ENCODE measurements at regions not wholly inside any gene's neighbourhood (a gene's known extent, or its start where the extent isn't known, plus 50 kb on each side); places are given as distances from the start of the nearest gene placed in this dataset.

DNA sequence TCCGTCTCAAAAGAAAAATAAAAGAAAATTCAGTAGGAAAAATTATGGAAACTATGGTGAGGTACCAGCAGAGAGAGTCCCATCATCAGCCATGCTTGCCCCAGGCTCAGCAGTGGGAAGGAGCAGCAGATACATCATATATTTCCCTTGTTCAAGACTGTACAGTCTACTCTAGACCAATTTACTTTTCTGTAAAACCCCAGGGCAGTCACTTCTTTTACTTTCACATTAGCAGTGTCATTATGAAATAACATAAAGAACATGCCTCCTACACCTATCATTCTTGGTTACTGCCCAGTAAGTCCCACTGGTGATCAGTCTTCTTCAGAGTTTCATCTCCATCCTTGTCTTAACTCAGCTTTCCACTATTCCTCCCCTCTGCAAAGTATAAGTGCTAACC, 1145.0 kb downstream of the MAT2B start:
- DNase-seq: no peak

DNA sequence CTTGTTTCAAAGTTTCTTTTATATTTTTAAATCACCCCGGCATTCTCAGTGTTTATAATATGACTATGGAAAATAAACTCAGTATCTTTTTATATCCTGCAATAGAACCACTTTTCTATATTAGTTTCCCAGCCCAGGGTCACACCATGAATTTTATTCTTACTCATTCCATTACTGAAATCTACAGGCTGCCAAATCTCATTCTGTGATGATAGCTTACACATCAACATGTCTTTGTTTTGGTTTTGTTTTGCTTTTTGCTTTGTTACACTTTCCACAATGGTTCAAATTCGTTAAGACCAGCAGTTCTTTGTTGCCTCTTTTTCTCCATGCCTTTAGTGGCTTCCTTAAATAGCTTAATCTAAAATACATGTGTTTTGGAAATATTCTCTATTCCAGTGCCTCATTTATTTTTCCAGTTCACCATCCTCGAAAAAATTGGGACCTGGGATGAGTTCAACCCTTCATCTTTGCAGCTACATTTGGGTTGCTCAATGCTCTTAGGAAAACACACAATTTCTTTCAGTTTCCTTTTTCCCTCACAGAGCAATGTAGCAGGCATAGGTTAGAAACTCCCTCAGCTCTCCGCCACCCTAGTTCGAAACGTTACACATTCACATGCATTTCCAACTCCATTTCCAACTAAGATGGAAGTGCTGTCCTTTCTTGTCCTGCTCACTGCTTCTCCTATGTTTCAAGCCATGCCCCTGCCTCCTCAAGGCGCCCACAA, 1146.3 kb downstream of the MAT2B start:
- no peak for DNase-seq

DNA sequence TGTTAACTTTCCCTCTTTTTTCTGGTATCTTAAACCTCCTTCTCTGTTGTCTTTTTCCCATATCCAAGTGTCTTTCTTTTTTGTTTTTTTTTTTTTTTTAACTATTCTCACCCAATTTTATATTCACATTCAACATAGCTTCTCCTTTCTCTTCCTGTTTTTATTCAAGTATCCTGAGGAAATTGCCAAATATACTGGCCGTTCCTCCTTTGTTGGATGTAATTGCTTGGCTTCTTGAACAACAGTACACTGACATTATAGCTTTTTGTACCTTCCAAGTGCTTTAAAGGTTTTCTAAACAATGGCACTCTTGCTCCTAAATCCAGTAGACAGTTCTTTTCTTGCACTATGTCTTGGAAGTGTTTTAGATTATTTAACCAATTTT, 1146.8 kb downstream of the MAT2B start:
- DNase-seq: no peak

DNA sequence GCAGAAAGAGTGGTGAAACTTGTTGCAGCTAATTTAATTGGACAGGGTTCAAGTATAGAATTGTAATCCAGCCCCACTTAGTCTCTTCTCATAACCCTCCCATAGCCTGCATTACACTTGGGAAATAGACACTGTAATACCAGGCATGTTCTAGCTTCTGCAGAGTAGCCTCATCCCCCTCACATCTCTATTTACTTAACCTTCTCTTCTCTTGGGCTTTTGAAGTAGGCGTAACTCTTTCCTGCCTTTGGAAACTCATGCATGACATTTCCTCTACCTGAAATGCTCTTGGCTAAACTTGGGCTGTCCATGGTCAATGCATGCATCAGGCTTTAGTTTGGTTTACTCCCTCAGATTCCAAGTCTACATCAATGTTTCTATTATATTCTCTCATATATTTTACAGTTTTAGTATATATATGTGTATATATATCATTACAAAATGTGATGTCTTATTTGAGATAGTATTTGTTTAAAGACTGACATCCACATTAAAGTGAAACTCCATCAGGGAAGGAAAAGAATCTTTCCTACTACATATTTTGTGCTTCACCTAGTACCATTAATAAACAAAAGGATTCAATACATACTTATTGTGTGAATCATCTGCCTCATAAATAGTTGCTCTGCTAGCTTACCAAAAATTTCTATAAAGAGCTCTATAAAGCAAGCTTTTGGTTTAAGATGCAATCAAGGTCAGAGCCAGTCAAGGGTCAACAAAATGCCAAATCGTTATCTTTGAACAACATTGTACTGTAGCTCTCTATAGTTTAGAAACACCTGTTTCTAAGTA, 1158.0 kb downstream of the MAT2B start:
- DNase-seq: no peak

DNA sequence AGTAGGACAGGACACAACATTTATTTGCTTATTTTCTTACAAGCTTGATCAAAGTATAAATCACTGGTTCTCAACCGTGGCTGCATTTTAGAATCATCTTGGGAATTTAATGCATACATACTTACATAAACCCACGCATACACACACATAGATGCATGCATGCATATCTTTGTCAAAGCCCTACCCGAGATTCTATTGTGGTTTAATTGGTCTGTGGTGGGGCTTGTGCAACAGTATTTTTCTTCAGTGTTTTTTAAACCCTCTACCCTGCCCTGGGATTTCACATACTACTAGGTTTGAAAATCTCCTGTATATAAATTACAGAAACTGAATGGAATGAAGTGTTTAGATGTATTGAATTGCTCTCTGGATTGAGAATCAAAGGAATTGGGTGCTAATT, 1166.2 kb downstream of the MAT2B start:
- no peak for DNase-seq

DNA sequence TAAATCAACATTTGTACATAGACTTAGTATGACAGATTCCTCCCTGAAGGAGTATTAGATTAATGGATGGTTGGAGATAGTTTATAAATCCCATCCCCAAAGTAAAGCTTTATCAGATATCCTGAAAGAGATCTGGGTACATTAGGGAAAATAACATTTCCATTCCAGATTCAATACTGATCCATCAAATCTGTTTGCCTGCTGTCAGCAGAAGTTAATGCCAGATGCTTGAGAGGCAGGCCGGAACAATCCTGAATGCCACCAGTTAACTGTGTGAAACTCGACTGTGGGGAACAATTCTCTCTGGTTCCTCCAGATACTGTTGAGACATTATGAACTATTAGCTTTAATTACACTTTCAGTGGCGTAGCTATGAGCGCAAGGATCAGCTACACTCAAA, 1166.8 kb downstream of the MAT2B start:
- DNase-seq: no peak

DNA sequence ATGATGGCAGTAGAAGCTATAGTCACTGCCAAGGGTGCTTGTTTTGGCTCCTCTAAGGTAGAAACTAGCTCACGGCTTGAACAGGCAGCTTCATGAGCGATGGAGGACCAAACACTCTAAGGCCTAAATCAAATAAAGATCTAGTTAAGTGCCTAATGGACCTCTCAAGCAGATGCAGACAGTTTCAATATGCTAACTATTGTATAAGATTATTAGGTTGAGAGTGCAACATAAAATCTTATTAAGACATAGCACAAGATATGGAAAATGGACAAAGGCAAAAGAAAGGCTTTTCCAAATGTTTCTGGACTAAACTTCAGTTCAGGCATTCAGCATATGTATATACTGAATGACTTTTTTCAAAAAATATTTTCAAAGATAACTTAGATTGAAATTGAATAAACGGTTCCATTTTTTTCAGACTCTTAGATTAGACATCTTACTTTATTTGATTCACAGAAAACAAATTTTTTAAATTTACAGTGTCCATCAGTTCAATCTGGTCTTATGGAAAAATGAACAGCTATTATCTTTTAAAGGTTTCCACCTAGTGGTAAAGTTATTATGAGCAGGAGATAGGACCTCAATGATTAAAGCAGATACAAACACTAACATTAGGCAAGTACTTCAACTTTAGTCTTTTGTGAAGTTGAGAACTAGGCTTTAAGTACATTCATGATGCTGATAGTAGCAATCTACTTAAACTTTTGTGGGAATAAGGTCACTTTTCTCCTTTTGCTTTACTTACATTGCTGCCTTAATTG, 1167.7 kb downstream of the MAT2B start:
- peak in 1 of 2 experiments; percentile 9 for DNase-seq

DNA sequence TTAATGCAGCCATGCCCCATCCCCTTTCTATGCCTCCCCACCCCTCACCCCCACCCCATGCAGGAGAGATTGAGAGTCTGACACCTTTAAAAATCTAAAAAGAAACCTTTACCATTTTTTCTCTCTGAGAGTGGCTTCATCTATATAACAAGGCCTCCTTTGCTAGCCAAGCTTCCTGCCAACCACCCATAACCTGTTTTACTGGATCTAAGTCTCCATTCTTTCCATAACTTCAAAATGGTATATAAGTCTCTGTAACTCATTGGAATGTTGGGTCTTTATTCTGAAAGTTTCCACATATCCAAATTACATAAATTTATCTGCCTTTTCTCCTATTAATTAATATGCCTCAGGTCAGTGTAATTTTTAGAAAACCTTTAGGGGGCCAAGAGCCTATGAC, 1174.0 kb downstream of the MAT2B start:
- no peak for DNase-seq

DNA sequence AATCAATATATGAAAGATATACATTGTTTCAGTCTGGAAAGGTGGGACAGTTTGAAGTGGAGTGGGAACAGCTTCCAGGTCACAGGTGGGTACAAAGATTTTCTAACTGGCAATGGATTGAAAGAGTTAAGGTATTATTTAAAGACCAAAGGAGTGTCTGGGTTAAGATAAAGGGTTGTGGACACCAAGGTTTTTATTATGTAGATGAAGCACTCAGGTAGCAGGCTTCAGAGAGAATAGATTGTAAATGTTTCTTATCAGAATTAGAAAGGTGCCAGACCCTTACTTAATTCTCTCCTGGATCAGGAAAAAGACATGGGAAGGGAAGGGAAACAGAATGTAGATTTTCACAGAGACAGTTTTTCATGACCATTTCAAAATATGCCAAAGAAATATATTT, 1174.8 kb downstream of the MAT2B start:
- no peak for DNase-seq

DNA sequence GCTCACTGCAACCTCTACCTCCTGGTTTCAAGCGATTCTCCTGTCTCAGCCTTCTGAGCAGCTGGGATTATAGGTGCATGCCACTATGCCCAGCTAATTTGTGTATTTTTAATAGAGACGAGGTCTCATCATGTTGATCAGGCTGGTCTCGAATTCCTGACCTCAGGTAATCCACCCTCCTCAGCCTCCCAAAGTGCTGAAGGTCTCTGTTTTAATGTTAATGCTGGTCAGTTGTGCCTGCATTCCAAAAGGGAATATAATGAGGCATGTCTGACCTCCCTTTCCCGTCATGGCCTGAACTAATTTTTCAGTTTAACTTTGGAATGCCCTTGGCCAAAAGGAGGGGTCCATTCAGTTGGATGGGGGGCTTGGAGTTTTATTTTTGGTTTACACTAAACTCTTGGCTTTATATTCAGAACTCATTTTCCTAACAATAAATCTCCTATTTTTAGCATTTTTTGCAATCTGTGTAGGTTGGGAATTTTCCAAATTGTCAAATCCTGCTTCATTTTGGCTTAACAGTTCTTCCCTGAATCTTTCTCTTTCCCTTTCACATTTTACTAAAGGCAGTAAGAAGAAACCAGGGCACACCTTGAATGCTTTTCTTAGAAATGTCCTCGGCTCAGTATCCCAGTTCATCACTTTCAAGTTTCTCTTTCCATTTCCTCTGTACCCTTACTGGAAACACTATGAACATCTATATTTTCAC, 1175.5 kb downstream of the MAT2B start:
- DNase-seq: no peak

DNA sequence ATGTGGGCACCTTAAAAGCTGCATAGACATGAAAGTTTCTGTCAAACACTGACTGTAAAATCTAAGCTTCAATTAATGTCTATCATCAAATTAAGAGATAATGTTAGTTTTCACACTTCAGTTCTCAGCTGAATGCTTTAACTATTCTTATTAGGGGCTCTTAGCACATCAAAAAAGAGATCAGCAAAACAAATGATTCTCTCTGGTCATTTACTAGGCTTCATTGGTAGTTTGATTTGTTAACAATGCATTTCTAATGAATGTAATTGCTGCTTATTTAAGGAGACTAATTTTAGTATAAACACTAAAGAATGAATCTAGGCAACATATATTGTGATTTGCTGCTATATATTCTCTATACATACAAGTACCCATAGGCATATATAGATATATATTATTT, 1182.0 kb downstream of the MAT2B start:
- no peak for DNase-seq

DNA sequence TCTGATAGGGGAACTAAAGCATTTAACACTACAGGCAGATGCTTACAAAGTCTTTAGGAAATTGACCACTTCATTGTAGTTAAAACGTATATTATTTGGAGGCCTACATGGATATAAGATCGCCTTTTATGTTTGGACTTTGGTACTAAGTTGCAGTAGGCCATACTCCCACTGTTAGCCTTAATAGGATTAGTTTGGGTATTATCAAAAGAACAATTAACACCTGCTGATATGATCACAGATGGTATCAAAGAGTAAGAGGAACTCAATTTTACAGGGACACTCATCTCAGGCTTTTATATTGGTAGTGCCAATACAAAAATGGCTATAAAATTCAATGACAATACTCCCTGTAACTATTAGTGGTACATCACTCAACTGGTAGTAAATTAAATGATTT, 1183.0 kb downstream of the MAT2B start:
- DNase-seq: no peak

DNA sequence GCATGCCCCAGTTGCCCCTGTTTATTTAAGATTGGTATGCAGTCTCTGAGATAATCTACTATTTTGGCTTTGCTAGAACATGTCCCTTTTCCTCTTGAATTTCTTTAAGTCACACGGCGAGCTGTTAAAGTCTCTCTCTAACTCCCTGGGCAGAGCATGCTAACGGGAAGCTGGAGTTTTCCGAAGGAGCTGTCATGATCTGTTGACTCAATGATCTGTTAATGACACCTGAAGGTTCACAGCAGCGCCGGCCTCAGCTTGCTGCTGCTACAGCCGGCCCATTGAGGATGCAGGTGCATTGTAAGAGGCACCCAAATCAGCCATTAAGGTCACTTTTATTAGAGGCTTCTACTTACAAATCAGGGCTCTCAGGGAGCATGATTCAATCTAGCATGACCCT, 1203.4 kb downstream of the MAT2B start:
- no peak for DNase-seq

DNA sequence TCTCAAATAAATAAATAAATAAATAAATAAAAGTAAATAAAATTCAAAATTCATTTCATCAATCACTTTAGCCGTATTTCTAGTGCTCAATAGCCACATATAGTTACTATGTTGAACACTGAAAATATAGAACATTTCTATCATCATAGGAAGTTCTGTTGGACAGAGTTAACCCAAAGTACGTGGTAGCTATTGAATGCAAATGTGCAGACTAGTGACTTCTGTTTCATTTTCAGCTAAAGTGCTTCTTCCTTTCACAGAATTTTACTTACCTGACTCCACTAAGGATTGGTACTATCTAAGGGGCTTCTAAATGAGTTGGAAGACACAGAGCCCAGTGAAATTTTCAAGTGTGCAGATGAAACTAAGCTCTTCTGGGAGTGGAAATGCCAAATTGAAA, 1208.3 kb downstream of the MAT2B start:
- no peak for DNase-seq

DNA sequence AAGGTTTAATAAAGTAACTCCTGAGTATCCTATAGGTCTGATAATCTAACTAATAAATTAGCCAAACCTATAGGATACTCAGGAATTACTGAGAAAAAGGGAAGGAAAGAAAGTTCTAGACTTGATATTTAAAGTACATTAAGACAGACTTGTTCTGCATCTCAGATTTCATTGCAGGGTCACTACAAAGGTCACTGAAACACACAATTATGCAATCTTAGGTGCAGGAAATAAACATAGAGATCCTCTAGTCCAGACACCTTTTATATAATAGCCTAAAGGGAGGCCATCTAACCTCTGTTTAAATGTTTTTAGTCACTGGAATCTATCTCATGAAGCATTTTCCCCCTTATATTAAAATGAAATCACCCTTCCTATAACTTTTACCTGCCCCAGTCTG, 1215.7 kb downstream of the MAT2B start:
- no peak for DNase-seq

DNA sequence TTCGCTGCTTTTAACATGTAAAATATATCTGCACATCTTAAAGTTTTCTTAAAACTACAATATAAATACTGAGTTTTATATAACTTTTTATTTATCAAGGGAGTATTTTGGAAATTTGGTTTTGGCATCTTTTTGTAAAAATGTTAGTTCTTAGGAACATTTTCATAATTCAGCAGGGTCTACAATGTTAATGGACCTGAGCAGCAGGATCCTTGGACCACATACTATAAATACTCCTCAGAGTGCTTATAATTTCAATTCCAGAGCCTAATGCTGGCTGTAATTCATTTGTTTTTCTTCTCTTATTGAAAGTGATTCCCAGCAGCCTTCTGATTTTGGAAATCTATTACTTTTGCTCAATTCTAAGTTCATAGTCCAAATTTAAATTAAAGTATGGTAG, 1216.2 kb downstream of the MAT2B start:
- DNase-seq: no peak

DNA sequence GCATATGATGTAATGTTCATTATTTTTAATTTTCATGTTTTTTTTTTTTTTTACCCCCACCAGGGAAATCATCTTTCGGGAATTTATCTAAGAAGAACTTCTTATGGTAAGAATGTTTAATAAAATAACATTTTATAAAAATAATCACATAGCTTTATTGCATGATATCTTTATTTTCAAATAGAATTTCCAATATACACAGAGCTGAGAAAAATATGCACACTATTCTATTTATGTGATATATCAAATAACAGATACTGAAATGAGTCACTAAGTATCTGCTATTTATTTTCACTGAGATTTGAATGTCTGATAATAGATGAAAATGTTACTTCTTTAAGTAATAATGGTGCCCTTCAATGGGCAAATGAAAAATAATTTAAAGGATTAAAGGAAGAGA, 1217.3 kb downstream of the MAT2B start:
- DNase-seq: no peak

DNA sequence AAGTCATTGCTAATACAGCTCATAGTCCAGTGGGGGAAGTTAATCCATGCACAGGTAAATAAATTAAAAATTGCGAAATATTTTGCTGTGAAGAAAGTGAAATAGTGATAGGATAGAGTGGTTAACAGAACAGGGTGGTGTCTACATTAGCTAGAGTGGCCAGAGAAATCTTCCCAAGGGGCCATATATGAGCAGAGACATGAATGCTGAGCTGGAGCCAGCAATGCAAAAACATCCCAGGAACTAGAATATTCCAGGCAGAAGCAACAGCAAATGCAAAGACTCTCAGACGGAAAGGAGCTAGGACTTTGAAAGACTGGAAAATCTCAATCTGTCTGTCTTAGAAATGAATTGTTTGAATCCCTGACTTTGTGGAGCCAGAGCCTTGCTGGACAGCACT, 1221.6 kb downstream of the MAT2B start:
- no peak for DNase-seq

DNA sequence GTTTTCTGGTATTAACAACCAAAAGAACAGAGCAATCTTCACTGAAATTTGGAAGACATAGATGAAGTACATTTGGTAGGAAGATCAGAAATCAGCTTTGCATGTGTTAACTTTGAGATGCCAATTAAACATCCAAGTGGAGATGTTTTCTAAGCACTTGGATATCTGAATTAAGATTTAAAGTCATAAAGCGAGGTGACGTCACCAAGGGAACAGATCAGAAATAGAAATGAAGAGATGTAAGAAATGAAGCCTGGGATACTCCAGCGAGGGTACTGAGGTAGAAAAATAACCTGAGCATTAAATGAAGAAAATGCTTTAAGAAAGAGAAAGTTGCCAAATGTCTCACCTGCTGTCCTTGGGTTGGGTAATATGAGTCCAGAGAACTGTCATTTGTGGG, 1223.3 kb downstream of the MAT2B start:
- no peak for DNase-seq

DNA sequence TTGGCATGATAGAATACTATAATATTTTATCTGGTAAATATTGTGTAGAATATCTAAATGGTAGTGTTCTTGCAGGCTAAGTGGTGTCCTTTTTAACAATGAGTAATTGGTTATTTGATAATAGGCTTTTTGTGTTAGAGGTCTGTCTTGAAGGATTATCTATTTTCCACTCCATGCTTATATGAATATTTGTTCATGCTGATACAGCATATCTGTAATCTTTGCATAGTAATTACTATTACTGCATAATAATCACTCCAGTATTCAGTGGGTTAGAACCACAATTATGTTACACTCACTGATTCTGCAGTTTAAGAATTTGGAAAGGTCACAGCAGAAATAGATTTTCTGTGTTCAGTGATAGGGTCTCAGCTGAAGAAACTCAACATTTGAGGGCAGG, 1229.9 kb downstream of the MAT2B start:
- DNase-seq: no peak

DNA sequence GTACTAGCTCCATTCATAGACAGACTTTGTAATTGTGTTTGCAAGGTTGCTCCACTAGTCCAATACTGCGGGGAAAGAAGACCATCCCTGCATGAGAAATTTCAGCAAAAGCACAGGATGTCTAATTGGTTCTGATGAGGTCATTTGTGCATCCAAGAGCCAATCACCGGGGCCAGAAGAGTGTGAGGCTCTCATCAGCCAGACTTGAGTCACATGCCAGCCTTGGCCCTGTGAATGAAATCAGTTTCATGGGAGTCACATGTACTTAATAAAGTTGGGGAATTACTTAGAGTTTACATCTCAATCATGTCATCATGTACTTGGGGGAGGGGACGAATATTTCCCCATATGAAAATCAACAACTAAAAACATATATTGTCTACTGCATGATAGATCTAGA, 1236.0 kb downstream of the MAT2B start:
- DNase-seq: no peak

DNA sequence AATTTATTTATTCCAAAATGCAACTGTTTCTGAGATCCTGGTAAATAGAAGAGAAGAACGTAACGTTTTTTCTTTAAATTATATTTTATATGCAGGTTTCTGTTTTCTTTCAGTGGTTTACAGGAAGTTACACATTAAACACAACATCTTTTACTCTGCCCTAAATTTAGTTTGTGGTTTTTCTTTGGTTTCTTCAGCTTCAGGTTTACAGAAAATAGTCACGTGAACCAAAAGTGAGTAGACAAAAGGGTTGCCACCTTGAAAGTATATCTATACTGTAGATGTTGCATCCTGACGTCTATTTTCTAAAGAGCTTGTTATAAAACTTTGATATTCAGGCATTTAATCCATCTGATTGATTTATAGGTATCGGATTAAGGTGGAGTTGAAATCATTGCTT, 1236.6 kb downstream of the MAT2B start:
- no peak for DNase-seq

DNA sequence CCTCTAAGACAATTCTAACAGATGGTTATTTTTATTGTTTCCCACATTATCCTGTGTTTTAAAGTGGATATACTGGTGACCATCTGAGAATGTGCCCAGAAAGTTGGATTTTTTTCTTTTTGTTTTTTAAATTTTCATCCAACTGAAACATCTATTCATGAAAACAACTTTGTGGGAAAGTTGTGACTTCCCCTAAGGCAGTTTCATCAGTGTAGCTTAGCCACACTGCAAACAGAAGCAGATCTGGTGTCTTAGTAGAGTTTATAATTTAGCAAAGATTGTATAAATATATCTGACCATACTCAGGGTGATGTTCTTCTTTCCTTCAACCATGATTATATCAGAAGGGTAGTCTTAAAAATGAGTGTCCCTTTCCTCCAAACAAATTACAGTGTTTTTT, 1241.3 kb downstream of the MAT2B start:
- no peak for DNase-seq

Data from NCI-H526 (cell line).